ENCODE measurements at regions not wholly inside any gene's neighbourhood (a gene's known extent, or its start where the extent isn't known, plus 50 kb on each side); places are given as distances from the start of the nearest gene placed in this dataset.

DNA sequence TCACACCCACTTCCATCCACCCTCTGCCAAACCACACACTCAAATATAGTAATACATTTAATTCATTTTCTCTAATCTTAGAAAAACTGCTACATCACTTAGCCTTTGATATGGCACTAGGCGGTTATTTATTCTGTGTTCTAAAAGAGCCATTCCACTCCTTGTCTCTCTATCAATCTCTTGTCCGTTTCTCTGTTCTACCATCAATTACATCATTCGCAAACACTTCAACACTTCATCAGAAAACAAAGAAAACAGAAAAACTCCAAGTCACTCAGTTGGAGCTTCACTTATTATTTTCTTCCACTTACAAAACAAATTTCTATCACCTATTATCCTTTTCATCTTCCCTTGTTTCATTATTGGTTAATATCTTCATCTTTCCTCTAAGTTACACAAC is 1523.0 kb downstream of the KCNT2 start:
- dilution Hi-C loops (cut with MboI; ENCODE audit: extremely low pct_ligation_motif_present, low sequenced_read_pairs) (no loop called here), intact Hi-C loops (cut with micrococcal nuclease) (no loop called here)
- Histone ChIP-seq H3K27me3 (ENCODE audit: control insufficient read depth in 2 of 2, insufficient read depth in 2 of 2, low read length in 2 of 2) (no peaks in the 10 kb centered on the region), H2AFZ (ENCODE audit: low read depth, low read length) (no peak overlapping the region), H4K20me1 (replicated peaks; ENCODE audit: control insufficient read depth, extremely low read depth, insufficient read depth, low read length) (no peaks in the 10 kb centered on the region), H3K36me3 (ENCODE audit: control insufficient read depth in 2 of 2, extremely low read depth in 1 of 2, insufficient read depth in 2 of 2, low read length in 2 of 2) (no peaks in the 10 kb centered on the region), H3K9ac (replicated peaks; ENCODE audit: extremely low read depth, insufficient read depth, low read length) (no peak overlapping the region), H3K4me1 (ENCODE audit: control insufficient read depth, extremely low read depth, insufficient read depth, low read length) (no peaks in the 10 kb centered on the region), H3K9me1 (replicated peaks; ENCODE audit: control insufficient read depth, extremely low read depth, insufficient read depth, low read length) (no peaks in the 10 kb centered on the region), H3K27ac (ENCODE audit: insufficient read depth, low read depth, low read length) (no peak overlapping the region), H3K79me2 (ENCODE audit: control insufficient read depth, insufficient read depth, low read length) (no peaks in the 10 kb centered on the region), H3K4me3 (replicated peaks in 1 of 3; ENCODE audit: insufficient read depth in 1 of 3, low read depth in 1 of 3, low read length in 3 of 3) (no peak overlapping the region), H3K4me2 (ENCODE audit: insufficient read depth, low read length) (no peak overlapping the region), H3K9me3 (replicated peaks; ENCODE audit: control insufficient read depth, insufficient read depth, low read length) (no peaks in the 10 kb centered on the region)
- TF ChIP-seq, protein P1, sequence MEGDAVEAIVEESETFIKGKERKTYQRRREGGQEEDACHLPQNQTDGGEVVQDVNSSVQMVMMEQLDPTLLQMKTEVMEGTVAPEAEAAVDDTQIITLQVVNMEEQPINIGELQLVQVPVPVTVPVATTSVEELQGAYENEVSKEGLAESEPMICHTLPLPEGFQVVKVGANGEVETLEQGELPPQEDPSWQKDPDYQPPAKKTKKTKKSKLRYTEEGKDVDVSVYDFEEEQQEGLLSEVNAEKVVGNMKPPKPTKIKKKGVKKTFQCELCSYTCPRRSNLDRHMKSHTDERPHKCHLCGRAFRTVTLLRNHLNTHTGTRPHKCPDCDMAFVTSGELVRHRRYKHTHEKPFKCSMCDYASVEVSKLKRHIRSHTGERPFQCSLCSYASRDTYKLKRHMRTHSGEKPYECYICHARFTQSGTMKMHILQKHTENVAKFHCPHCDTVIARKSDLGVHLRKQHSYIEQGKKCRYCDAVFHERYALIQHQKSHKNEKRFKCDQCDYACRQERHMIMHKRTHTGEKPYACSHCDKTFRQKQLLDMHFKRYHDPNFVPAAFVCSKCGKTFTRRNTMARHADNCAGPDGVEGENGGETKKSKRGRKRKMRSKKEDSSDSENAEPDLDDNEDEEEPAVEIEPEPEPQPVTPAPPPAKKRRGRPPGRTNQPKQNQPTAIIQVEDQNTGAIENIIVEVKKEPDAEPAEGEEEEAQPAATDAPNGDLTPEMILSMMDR (IDR thresholded peaks at IDR 0.05; ENCODE audit: extremely low read depth in 1 of 2, insufficient read depth in 1 of 2, low read depth in 1 of 2, low read length in 2 of 2) = no peak
- TF ChIP-seq POLR2A (IDR thresholded peaks at IDR 0.05; ENCODE audit: low read depth, low read length) = no peak
- no peak for TF ChIP-seq MYC (IDR thresholded peaks at IDR 0.05; ENCODE audit: low read depth, low read length)
- no peak for TF ChIP-seq GATA2 (IDR thresholded peaks at IDR 0.05; ENCODE audit: insufficient read depth, insufficient read length, low read depth, low read length)
- no peak for TF ChIP-seq MAX (IDR thresholded peaks at IDR 0.05; ENCODE audit: insufficient read depth, insufficient read length)
- TF ChIP-seq EZH2 (IDR thresholded peaks at IDR 0.05; ENCODE audit: borderline replicate concordance, low read depth, low read length, severe bottlenecking) = no peak
- no peak for TF ChIP-seq POLR2AphosphoS5 (IDR thresholded peaks at IDR 0.05; ENCODE audit: insufficient read depth, low read depth, low read length)
- TF ChIP-seq FOS (IDR thresholded peaks at IDR 0.05; ENCODE audit: borderline replicate concordance, insufficient read depth, low read length) = no peak
- no peak for TF ChIP-seq JUN (IDR thresholded peaks at IDR 0.05; ENCODE audit: borderline replicate concordance, insufficient read depth, insufficient read length, low read depth)
- ChIA-PET CTCF (no interaction called here), POLR2A (no interaction called here)
- DNase-seq (ENCODE audit: low read depth, low spot score) (no peak), FAIRE-seq (no peak)
- no TSS peak for BruUV-seq (replicated peaks)
